HEK293 (cell line): ENCODE measurements at regions not wholly inside any gene's neighbourhood (a gene's known extent, or its start where the extent isn't known, plus 50 kb on each side); places are given as distances from the start of the nearest gene placed in this dataset.

ENCODE experiments used
- CTCF ChIA-PET: fragments of 350-600 bp; formaldehyde crosslinking; extraction: SDS; loops from one replicate; lab custom pipeline; 2021; ENCODE audit warnings: antibody characterized with exemption; lab: Yijun Ruan, JAX
- POLR2A ChIA-PET: fragments of 300-600 bp; formaldehyde crosslinking; extraction: SDS; loops from one replicate; lab custom pipeline; 2020; ENCODE audit warnings: antibody characterized with exemption, inconsistent platforms; lab: Yijun Ruan, JAX
- H3K27ac ChIP-seq: fragments of 200-500 bp; sonication (Bioruptor generic); 2 replicates; pipeline ENCODE4 v1.5.1; 2014; ENCODE audit warnings: low read depth, low read length, control low read depth, inconsistent platforms; ENCODE audit errors: extremely low read depth
- H3K36me3 ChIP-seq, 2 experiments: fragments of 200-500 bp in 1 of 2; sonication (Bioruptor generic) in 1 of 2; 1 replicate in 1 of 2; 2 replicates in 1 of 2; pipeline ENCODE4 v1.5.1; 2014 to 2017; ENCODE audit warnings: inconsistent platforms in 2 of 2, low read length in 2 of 2; ENCODE audit not compliant: control insufficient read depth in 2 of 2, insufficient read depth in 1 of 2
- H3K4me1 ChIP-seq: fragments of 200-500 bp; sonication (Bioruptor generic); 2 replicates; pipeline ENCODE4 v1.5.1; 2014; ENCODE audit warnings: mild to moderate bottlenecking, low read length, inconsistent platforms; ENCODE audit not compliant: control insufficient read depth, insufficient read depth
- H3K4me3 ChIP-seq: 2 replicates; pipeline ENCODE4 v1.5.1; 2011; ENCODE audit warnings: low read depth, mild to moderate bottlenecking, control low read depth, low read length, moderate library complexity
- H3K9me3 ChIP-seq: fragments of 200-500 bp; sonication (Bioruptor generic); 2 replicates; pipeline ENCODE4 v1.5.1; 2014; ENCODE audit warnings: low read depth, low read length, inconsistent platforms; ENCODE audit not compliant: control insufficient read depth, insufficient read depth
- CTCF ChIP-seq: fragments of 450-650 bp; formaldehyde crosslinking; IDR thresholded peaks from 2 replicates; pipeline ENCODE4 v1.5.1; 2016; ENCODE audit warnings: missing biosample characterization, missing genetic modification characterization
- GLIS2 ChIP-seq: fragments of 450-650 bp; formaldehyde crosslinking; IDR thresholded peaks from 2 replicates; pipeline ENCODE4 v1.5.1; 2016; ENCODE audit warnings: missing biosample characterization, missing genetic modification characterization
- KLF7 ChIP-seq: fragments of 450-650 bp; formaldehyde crosslinking; IDR thresholded peaks from 2 replicates; pipeline ENCODE4 v1.5.1; 2016; ENCODE audit warnings: missing biosample characterization, missing genetic modification characterization, borderline replicate concordance
- ZBTB11 ChIP-seq: fragments of 450-650 bp; formaldehyde crosslinking; conservative IDR thresholded peaks from 2 replicates; pipeline ENCODE4 v1.5.1; 2016; ENCODE audit warnings: low read depth, missing biosample characterization, missing genetic modification characterization
- ZBTB8A ChIP-seq: fragments of 450-650 bp; formaldehyde crosslinking; IDR thresholded peaks from 2 replicates; pipeline ENCODE4 v1.5.1; 2016; ENCODE audit warnings: missing biosample characterization, missing genetic modification characterization
- ZNF10 ChIP-seq: fragments of 450-650 bp; formaldehyde crosslinking; IDR thresholded peaks from 2 replicates; pipeline ENCODE4 v1.5.1; 2017; ENCODE audit warnings: missing biosample characterization, missing genetic modification characterization
- ZNF121 ChIP-seq: fragments of 450-650 bp; formaldehyde crosslinking; IDR thresholded peaks from 2 replicates; pipeline ENCODE4 v1.5.1; 2016; ENCODE audit warnings: missing biosample characterization, missing genetic modification characterization
- ZNF214 ChIP-seq: fragments of 450-650 bp; formaldehyde crosslinking; IDR thresholded peaks from 2 replicates; pipeline ENCODE4 v1.5.1; 2017; ENCODE audit warnings: missing biosample characterization, mild to moderate bottlenecking, missing genetic modification characterization, borderline replicate concordance
- ZNF280C ChIP-seq: fragments of 450-650 bp; formaldehyde crosslinking; IDR thresholded peaks from 2 replicates; pipeline ENCODE4 v1.5.1; 2016; ENCODE audit warnings: missing biosample characterization, missing genetic modification characterization
- ZNF391 ChIP-seq: fragments of 450-650 bp; formaldehyde crosslinking; IDR thresholded peaks from 2 replicates; pipeline ENCODE4 v1.5.1; 2016; ENCODE audit warnings: low read depth, missing biosample characterization, missing genetic modification characterization, borderline replicate concordance
- ZNF623 ChIP-seq: fragments of 450-650 bp; formaldehyde crosslinking; IDR thresholded peaks from 2 replicates; pipeline ENCODE4 v1.5.1; 2016; ENCODE audit warnings: missing biosample characterization, missing genetic modification characterization
- ZNF626 ChIP-seq: fragments of 450-650 bp; sonication (Bioruptor Pico); formaldehyde crosslinking; IDR thresholded peaks from 2 replicates; pipeline ENCODE4 v1.5.1; 2018; ENCODE audit warnings: missing biosample characterization, missing genetic modification characterization, inconsistent platforms
- ZNF747 ChIP-seq: fragments of 450-650 bp; formaldehyde crosslinking; IDR thresholded peaks from 2 replicates; pipeline ENCODE4 v1.5.1; 2016; ENCODE audit warnings: missing biosample characterization, missing genetic modification characterization
- ZNF768 ChIP-seq: fragments of 450-650 bp; formaldehyde crosslinking; IDR thresholded peaks from 2 replicates; pipeline ENCODE4 v1.5.1; 2018; ENCODE audit warnings: missing biosample characterization, mild to moderate bottlenecking, missing genetic modification characterization
- ZNF791 ChIP-seq: fragments of 450-650 bp; formaldehyde crosslinking; IDR thresholded peaks from 2 replicates; pipeline ENCODE4 v1.5.1; 2016; ENCODE audit warnings: missing biosample characterization, missing genetic modification characterization
- ZSCAN16 ChIP-seq: fragments of 450-650 bp; formaldehyde crosslinking; IDR thresholded peaks from 2 replicates; pipeline ENCODE4 v1.5.1; 2016; ENCODE audit warnings: missing biosample characterization, missing genetic modification characterization

GRCh38 chr10:55232553-55232952 lies 431.5 kb upstream of the PCDH15 start:
- POLR2A ChIA-PET = no interaction called here
- H3K36me3 ChIP-seq = no peaks in the 10 kb centered on the region
- TF ChIP-seq ZBTB8A (tag by site-specific recombination) (no peak), ZNF280C (tag by site-specific recombination) (no peak), ZNF121 (no peak)
- TF ChIP-seq, all 188 proteins: peak for 0
- H3K4me3 ChIP-seq = no peak overlapping the region
- H3K4me1 ChIP-seq = no peaks in the 10 kb centered on the region
- no peak overlapping the region for H3K27ac ChIP-seq
- no peaks in the 10 kb centered on the region for H3K9me3 ChIP-seq
- CTCF ChIA-PET = no interaction called here

GRCh38 chr10:55227967-55228366 lies 426.9 kb upstream of the PCDH15 start:
- POLR2A ChIA-PET = no interaction called here
- Histone ChIP-seq H3K27ac (no peak overlapping the region), H3K36me3 (no peaks in the 10 kb centered on the region), H3K4me1 (no peaks in the 10 kb centered on the region), H3K4me3 (no peak overlapping the region), H3K9me3 (no peaks in the 10 kb centered on the region)
- CTCF ChIA-PET = interaction anchor here (1.2 kb wide), 1 partner anchor 9 kb away, joined by 4 read pairs; no protein-coding TSS in a partner anchor
- TF ChIP-seq ZNF214 = no peak
- no peak for TF ChIP-seq ZNF747 (tag by site-specific recombination)
- no peak for TF ChIP-seq ZBTB11 (tag by site-specific recombination)
- TF ChIP-seq ZNF626 = no peak
- TF ChIP-seq ZNF768 = no peak
- no peak for TF ChIP-seq ZNF10 (tag by site-specific recombination)
- no peak for TF ChIP-seq ZNF391 (tag by site-specific recombination)
- no peak for TF ChIP-seq GLIS2 (tag by site-specific recombination)
- TF ChIP-seq ZSCAN16 (tag by site-specific recombination) = no peak
- TF ChIP-seq CTCF (tag by site-specific recombination) = no peak
- TF ChIP-seq KLF7 (tag by site-specific recombination) = no peak
- no peak for TF ChIP-seq ZNF791 (tag by site-specific recombination)
- no peak for TF ChIP-seq ZNF623 (tag by site-specific recombination)
